Right atrium auricular region (tissue), 2 donors: ENCODE measurements at regions not wholly inside any gene's neighbourhood (a gene's known extent, or its start where the extent isn't known, plus 50 kb on each side); places are given as distances from the start of the nearest gene placed in this dataset.
"Not testable (repeated sequence)": the region's sequence is repeated elsewhere in the genome, so short reads cannot be mapped to it uniquely, and the experiment has no call there.

Source experiments
- DNase-seq: peaks from one replicate; pipeline ENCODE4 v3.0.0-alpha.2; 2019; ENCODE audit warnings: low spot score
- H3K27ac ChIP-seq, 2 donors: fragments of 200-600 bp; sonication (generic); 1 replicate in 1 of 2; 2 replicates in 1 of 2; pipeline ENCODE4 v1.5.1; 2016 to 2019
- H3K27me3 ChIP-seq, 2 donors: fragments of 200-600 bp; sonication (generic); one replicate each; pipeline versions ENCODE4 v1.5.1 to v1.6.0; 2017 to 2019
- H3K36me3 ChIP-seq: fragments of 200-600 bp; sonication (generic); one replicate; pipeline ENCODE4 v1.5.1; 2016
- H3K4me1 ChIP-seq, 2 donors: fragments of 200-600 bp; sonication (generic); one replicate each; pipeline versions ENCODE4 v1.5.1 to v1.6.0; 2017 to 2019
- H3K4me3 ChIP-seq, 2 donors: fragments of 200-600 bp; sonication (generic); 1 replicate in 1 of 2; 2 replicates in 1 of 2; pipeline ENCODE4 v1.5.1; 2017 to 2019; ENCODE audit warnings: mild to moderate bottlenecking in 1 of 2, moderate library complexity in 1 of 2
- H3K9me3 ChIP-seq, 2 donors: fragments of 200-600 bp; sonication (generic); one replicate each; pipeline ENCODE4 v1.5.1; 2019
- TF ChIP-seq, protein P1 (sequence below), 2 donors: fragments of 200-600 bp; sonication (generic); IDR thresholded peaks; one replicate each; pipeline ENCODE4 v1.5.1; 2019; ENCODE audit warnings: antibody characterized with exemption in 2 of 2

GRCh38 chr12:131570596-131570995 is 140.3 kb upstream of the SFSWAP start:
- no peak overlapping the region for H3K4me3 ChIP-seq
- no peaks in the 10 kb centered on the region for H3K36me3 ChIP-seq
- no peaks in the 10 kb centered on the region for H3K9me3 ChIP-seq
- no peaks in the 10 kb centered on the region for H3K4me1 ChIP-seq
- H3K27ac ChIP-seq, result no peak overlapping the region
- no peaks in the 10 kb centered on the region for H3K27me3 ChIP-seq
- DNase-seq, result no peak
- TF ChIP-seq, protein P1, sequence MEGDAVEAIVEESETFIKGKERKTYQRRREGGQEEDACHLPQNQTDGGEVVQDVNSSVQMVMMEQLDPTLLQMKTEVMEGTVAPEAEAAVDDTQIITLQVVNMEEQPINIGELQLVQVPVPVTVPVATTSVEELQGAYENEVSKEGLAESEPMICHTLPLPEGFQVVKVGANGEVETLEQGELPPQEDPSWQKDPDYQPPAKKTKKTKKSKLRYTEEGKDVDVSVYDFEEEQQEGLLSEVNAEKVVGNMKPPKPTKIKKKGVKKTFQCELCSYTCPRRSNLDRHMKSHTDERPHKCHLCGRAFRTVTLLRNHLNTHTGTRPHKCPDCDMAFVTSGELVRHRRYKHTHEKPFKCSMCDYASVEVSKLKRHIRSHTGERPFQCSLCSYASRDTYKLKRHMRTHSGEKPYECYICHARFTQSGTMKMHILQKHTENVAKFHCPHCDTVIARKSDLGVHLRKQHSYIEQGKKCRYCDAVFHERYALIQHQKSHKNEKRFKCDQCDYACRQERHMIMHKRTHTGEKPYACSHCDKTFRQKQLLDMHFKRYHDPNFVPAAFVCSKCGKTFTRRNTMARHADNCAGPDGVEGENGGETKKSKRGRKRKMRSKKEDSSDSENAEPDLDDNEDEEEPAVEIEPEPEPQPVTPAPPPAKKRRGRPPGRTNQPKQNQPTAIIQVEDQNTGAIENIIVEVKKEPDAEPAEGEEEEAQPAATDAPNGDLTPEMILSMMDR (IDR thresholded peaks at IDR 0.05), result no peak

DNA sequence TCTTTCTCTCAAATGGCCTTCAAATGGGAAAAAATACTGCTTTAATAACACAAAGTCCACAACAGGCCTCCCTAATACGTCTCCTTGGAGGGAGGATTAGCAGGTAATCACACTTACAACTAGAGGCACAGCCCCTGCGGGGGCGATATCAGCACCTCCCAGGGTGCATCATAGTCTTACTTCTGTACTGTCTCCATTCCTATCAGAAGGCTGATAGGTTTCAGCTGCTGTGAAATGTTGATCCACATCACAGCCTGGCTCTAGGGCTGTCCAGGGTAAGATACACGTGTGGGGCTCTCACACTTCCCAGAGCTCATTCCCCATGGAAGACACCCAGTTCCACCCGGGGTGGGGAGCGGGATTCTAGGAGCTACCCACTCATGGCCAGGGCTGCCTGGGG is 139.1 kb upstream of the SFSWAP start:
- H3K4me1 ChIP-seq, result no peaks in the 10 kb centered on the region
- no peaks in the 10 kb centered on the region for H3K36me3 ChIP-seq
- H3K4me3 ChIP-seq, result no peak overlapping the region
- DNase-seq, result no peak
- TF ChIP-seq, protein P1 (IDR thresholded peaks at IDR 0.05), result no peak
- H3K27ac ChIP-seq, result no peak overlapping the region
- H3K9me3 ChIP-seq, result no peaks in the 10 kb centered on the region
- H3K27me3 ChIP-seq, result no peaks in the 10 kb centered on the region

- Histone ChIP-seq H3K27me3 (no peaks in the 10 kb centered on the region), H3K36me3 (no peaks in the 10 kb centered on the region)
These were observed 138.3 kb upstream of the SFSWAP start for GRCh38 chr12:131572626-131573025.

DNA sequence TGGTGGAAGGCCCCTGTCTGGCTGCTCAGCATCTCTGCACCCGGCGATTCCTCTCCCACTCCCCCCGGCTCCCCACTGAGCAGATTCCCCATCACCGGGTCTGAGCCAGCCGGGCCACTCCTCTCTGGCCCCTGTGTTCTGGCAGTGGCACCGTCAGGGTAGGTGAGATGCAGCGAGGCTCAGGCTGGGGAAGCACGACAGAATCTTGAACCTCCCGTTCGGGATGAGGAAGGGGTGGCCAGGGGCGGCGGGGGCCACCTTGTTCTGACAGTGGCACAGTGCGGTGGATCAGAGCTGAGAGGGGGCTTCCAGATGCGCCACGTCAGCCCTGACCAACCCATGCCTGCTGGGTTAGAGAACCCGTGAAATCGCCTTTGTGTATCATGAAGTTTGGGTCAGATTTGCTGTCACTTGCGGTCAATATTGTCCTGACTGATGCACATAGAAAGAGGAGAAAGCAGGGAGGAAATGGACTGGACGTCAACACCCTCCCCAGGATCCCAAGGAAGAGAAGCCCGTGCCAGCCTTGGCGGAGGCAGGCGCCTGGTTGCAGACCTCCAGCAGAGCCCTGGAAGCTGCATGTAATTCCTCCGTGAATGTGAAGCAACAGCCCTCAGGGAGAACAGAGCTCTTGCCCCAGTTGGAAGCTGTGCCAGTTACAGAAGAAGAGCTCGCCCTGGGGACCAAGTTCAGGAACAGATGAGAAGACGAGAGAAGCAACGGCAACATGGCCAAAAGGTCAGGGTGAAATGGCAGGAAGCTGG is 137.1 kb upstream of the SFSWAP start:
- Histone ChIP-seq H3K4me1 (no peaks in the 10 kb centered on the region), H3K27ac (no peak overlapping the region), H3K36me3 (no peaks in the 10 kb centered on the region), H3K4me3 (no peak overlapping the region), H3K9me3 (no peaks in the 10 kb centered on the region), H3K27me3 (no peaks in the 10 kb centered on the region)
- no peak for DNase-seq
- TF ChIP-seq, protein P1 (IDR thresholded peaks at IDR 0.05), result no peak

More at GRCh38 chr12:131572626-131573025, 138.3 kb upstream of the SFSWAP start:
- Histone ChIP-seq H3K4me1 (no peaks in the 10 kb centered on the region), H3K27ac (no peak overlapping the region), H3K4me3 (no peak overlapping the region), H3K9me3 (no peaks in the 10 kb centered on the region)
- no peak for DNase-seq
- TF ChIP-seq, protein P1 (IDR thresholded peaks at IDR 0.05), result no peak

DNA sequence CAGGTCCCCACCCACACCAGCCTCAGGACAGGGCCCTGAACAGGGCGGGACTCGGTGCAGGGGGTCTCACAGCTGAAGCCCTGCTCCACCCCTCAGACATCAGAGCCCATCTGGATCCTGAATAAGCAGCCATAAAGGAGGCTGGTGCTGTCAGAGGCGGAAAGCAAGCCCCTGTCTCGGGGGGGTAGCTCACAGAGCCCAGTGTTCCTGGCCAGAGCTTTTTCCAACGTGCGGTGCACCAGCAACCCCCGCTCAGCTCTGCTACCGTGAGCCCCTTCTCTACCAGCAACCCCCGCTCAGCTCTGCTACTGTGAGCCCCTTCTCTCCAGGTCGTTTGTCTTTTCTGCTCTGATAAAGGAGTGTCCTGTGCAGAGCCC is 136.5 kb upstream of the SFSWAP start:
- DNase-seq, result no peak
- TF ChIP-seq, protein P1 (IDR thresholded peaks at IDR 0.05), result no peak
- Histone ChIP-seq H3K4me3 (no peak overlapping the region), H3K36me3 (no peaks in the 10 kb centered on the region), H3K27ac (no peak overlapping the region), H3K27me3 (no peaks in the 10 kb centered on the region), H3K4me1 (no peaks in the 10 kb centered on the region), H3K9me3 (no peaks in the 10 kb centered on the region)

- Histone ChIP-seq H3K4me3 (no peak overlapping the region), H3K9me3 (no peaks in the 10 kb centered on the region), H3K36me3 (no peaks in the 10 kb centered on the region), H3K27ac (no peak overlapping the region), H3K4me1 (no peaks in the 10 kb centered on the region), H3K27me3 (no peaks in the 10 kb centered on the region)
- TF ChIP-seq, protein P1 (IDR thresholded peaks at IDR 0.05), result no peak
- no peak for DNase-seq
These were observed 135.5 kb upstream of the SFSWAP start for GRCh38 chr12:131575371-131575770.

GRCh38 chr12:131576734-131577133 is 134.2 kb upstream of the SFSWAP start:
- not testable (repeated sequence) for H3K27me3 ChIP-seq

More at GRCh38 chr12:131576734-131577133, 134.2 kb upstream of the SFSWAP start:
- not testable (repeated sequence) for H3K36me3 ChIP-seq, DNase-seq, H3K27ac ChIP-seq, H3K4me1 ChIP-seq, H3K9me3 ChIP-seq, H3K4me3 ChIP-seq
